WTC11 (cell line): ENCODE measurements at regions not wholly inside any gene's neighbourhood (a gene's known extent, or its start where the extent isn't known, plus 50 kb on each side); places are given as distances from the start of the nearest gene placed in this dataset.

ENCODE experiments used
- ATAC-seq: fragments of 200-7000 bp; cut with Tn5 transposase; 2 replicates; pipeline ENCODE4 v1.10.0; 2021; ENCODE audit warnings: mild to moderate bottlenecking, moderate library complexity
- CTCF ChIA-PET: fragments of 300-600 bp; sonication (Branson Sonifier 250); formaldehyde crosslinking; loops from one replicate; lab custom pipeline; 2021; ENCODE audit warnings: antibody characterized with exemption; lab: Charles Lee
- POLR2A ChIA-PET: fragments of 350-600 bp; sonication (Branson Sonifier 250); formaldehyde crosslinking; loops from one replicate; lab custom pipeline; 2021; ENCODE audit warnings: antibody characterized with exemption; lab: Charles Lee
- DNase-seq: peaks from one replicate; pipeline ENCODE4 v3.0.0; 2021; ENCODE audit warnings: low spot score
- H3K27ac Mint-ChIP-seq: 2 replicates; pipeline ENCODE4 v1.8.0; 2021; ENCODE audit warnings: mixed read lengths
- H3K27me3 Mint-ChIP-seq: 2 replicates; pipeline ENCODE4 v1.8.0; 2021; ENCODE audit warnings: low read depth, mild to moderate bottlenecking, moderate library complexity, mixed read lengths
- H3K36me3 Mint-ChIP-seq: 2 replicates; pipeline ENCODE4 v1.8.0; 2021; ENCODE audit warnings: mixed read lengths
- H3K4me1 Mint-ChIP-seq: 2 replicates; pipeline ENCODE4 v1.8.0; 2022; ENCODE audit warnings: mixed read lengths
- H3K4me3 Mint-ChIP-seq: 2 replicates; pipeline ENCODE4 v1.8.0; 2021; ENCODE audit warnings: mild to moderate bottlenecking, moderate library complexity, mixed read lengths
- H3K9me3 Mint-ChIP-seq: 2 replicates; pipeline ENCODE4 v1.8.0; 2021; ENCODE audit warnings: mixed read lengths
- ESRRA ChIP-seq: sonication (generic); formaldehyde crosslinking; IDR thresholded peaks from 2 replicates; pipeline ENCODE4 v1.8.1; 2022; ENCODE audit warnings: mild to moderate bottlenecking, missing genetic modification reagents, borderline replicate concordance
- FOXJ3 ChIP-seq: sonication (generic); formaldehyde crosslinking; IDR thresholded peaks from 2 replicates; pipeline ENCODE4 v1.9.0; 2021; ENCODE audit warnings: missing genetic modification reagents, mild to moderate bottlenecking, borderline replicate concordance
- JAZF1 ChIP-seq: fragments of 250-450 bp; sonication (Bioruptor Pico); IDR thresholded peaks from 2 replicates; pipeline ENCODE4 v1.9.0; 2021; ENCODE audit warnings: moderate library complexity, mild to moderate bottlenecking, inconsistent platforms
- MXD4 ChIP-seq: fragments of 250-450 bp; sonication (Bioruptor Pico); IDR thresholded peaks from 2 replicates; pipeline ENCODE4 v1.8.0; 2021; ENCODE audit warnings: mild to moderate bottlenecking, moderate library complexity, borderline replicate concordance
- OVOL2 ChIP-seq: fragments of 250-450 bp; sonication (Bioruptor Pico); IDR thresholded peaks from 2 replicates; pipeline ENCODE4 v1.9.0; 2021; ENCODE audit warnings: mild to moderate bottlenecking, borderline replicate concordance
- SMAD3 ChIP-seq: sonication (generic); formaldehyde crosslinking; IDR thresholded peaks from 2 replicates; pipeline ENCODE4 v1.8.0; 2022; ENCODE audit warnings: missing genetic modification reagents, mild to moderate bottlenecking, borderline replicate concordance
- SOX15 ChIP-seq: fragments of 250-450 bp; sonication (Bioruptor Pico); IDR thresholded peaks from 2 replicates; pipeline ENCODE4 v1.9.0; 2021; ENCODE audit warnings: mild to moderate bottlenecking
- TEAD1 ChIP-seq: sonication (generic); formaldehyde crosslinking; IDR thresholded peaks from 2 replicates; pipeline ENCODE4 v1.8.0; 2022; ENCODE audit warnings: mild to moderate bottlenecking, missing genetic modification reagents
- USF2 ChIP-seq: sonication (generic); formaldehyde crosslinking; IDR thresholded peaks from 2 replicates; pipeline ENCODE4 v1.8.1; 2023; ENCODE audit warnings: mild to moderate bottlenecking, missing genetic modification reagents, moderate library complexity
- ZBTB43 ChIP-seq: sonication (generic); formaldehyde crosslinking; IDR thresholded peaks from 2 replicates; pipeline ENCODE4 v1.8.1; 2023; ENCODE audit warnings: mild to moderate bottlenecking, missing genetic modification reagents
- ZNF138 ChIP-seq: sonication (generic); formaldehyde crosslinking; conservative IDR thresholded peaks from 2 replicates; pipeline ENCODE4 v1.8.1; 2022; ENCODE audit warnings: mild to moderate bottlenecking, moderate library complexity, missing genetic modification reagents
- ZNF232 ChIP-seq: sonication (generic); formaldehyde crosslinking; IDR thresholded peaks from 2 replicates; pipeline ENCODE4 v1.8.0; 2022; ENCODE audit warnings: mild to moderate bottlenecking, missing genetic modification reagents
- ZNF512 ChIP-seq: sonication (generic); formaldehyde crosslinking; IDR thresholded peaks from 2 replicates; pipeline ENCODE4 v1.8.1; 2022; ENCODE audit warnings: missing genetic modification reagents, borderline replicate concordance
- TF ChIP-seq, protein P1 (sequence below): sonication (generic); formaldehyde crosslinking; IDR thresholded peaks from 2 replicates; pipeline ENCODE4 v1.8.0; 2022; ENCODE audit warnings: mild to moderate bottlenecking, missing genetic modification reagents
- TF ChIP-seq, protein P2 (sequence below): sonication (generic); formaldehyde crosslinking; IDR thresholded peaks from 2 replicates; pipeline ENCODE4 v1.8.0; 2022; ENCODE audit warnings: missing genetic modification reagents
- TF ChIP-seq, protein P3 (sequence below): fragments of 250-450 bp; sonication (Bioruptor Pico); IDR thresholded peaks from 2 replicates; pipeline ENCODE4 v1.9.0; 2021; ENCODE audit warnings: moderate library complexity, mild to moderate bottlenecking, inconsistent platforms, borderline replicate concordance
- TF ChIP-seq, protein P4 (sequence below): sonication (generic); formaldehyde crosslinking; IDR thresholded peaks from 2 replicates; pipeline ENCODE4 v1.8.1; 2023; ENCODE audit warnings: mild to moderate bottlenecking, missing genetic modification reagents, borderline replicate concordance
- TF ChIP-seq, protein P5 (sequence below): sonication (generic); formaldehyde crosslinking; IDR thresholded peaks from 2 replicates; pipeline ENCODE4 v1.8.0; 2023; ENCODE audit warnings: missing genetic modification reagents, mild to moderate bottlenecking, borderline replicate concordance

- H3K4me1 Mint-ChIP-seq = peaks cover 36% of the 10 kb centered on the region
- TF ChIP-seq SMAD3 (CRISPR knock-in tag) (no peak), TEAD1 (CRISPR knock-in tag) (no peak), ZBTB43 (CRISPR knock-in tag) (no peak), JAZF1 (CRISPR knock-in tag) (no peak), ZNF512 (no peak), ZNF232 (CRISPR knock-in tag) (no peak)
- TF ChIP-seq, protein P1, sequence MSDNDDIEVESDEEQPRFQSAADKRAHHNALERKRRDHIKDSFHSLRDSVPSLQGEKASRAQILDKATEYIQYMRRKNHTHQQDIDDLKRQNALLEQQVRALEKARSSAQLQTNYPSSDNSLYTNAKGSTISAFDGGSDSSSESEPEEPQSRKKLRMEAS (CRISPR knock-in tag) = no peak
- TF ChIP-seq, protein P2, sequence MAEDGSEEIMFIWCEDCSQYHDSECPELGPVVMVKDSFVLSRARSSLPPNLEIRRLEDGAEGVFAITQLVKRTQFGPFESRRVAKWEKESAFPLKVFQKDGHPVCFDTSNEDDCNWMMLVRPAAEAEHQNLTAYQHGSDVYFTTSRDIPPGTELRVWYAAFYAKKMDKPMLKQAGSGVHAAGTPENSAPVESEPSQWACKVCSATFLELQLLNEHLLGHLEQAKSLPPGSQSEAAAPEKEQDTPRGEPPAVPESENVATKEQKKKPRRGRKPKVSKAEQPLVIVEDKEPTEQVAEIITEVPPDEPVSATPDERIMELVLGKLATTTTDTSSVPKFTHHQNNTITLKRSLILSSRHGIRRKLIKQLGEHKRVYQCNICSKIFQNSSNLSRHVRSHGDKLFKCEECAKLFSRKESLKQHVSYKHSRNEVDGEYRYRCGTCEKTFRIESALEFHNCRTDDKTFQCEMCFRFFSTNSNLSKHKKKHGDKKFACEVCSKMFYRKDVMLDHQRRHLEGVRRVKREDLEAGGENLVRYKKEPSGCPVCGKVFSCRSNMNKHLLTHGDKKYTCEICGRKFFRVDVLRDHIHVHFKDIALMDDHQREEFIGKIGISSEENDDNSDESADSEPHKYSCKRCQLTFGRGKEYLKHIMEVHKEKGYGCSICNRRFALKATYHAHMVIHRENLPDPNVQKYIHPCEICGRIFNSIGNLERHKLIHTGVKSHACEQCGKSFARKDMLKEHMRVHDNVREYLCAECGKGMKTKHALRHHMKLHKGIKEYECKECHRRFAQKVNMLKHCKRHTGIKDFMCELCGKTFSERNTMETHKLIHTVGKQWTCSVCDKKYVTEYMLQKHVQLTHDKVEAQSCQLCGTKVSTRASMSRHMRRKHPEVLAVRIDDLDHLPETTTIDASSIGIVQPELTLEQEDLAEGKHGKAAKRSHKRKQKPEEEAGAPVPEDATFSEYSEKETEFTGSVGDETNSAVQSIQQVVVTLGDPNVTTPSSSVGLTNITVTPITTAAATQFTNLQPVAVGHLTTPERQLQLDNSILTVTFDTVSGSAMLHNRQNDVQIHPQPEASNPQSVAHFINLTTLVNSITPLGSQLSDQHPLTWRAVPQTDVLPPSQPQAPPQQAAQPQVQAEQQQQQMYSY (CRISPR knock-in tag) = no peak
- TF ChIP-seq, protein P3, sequence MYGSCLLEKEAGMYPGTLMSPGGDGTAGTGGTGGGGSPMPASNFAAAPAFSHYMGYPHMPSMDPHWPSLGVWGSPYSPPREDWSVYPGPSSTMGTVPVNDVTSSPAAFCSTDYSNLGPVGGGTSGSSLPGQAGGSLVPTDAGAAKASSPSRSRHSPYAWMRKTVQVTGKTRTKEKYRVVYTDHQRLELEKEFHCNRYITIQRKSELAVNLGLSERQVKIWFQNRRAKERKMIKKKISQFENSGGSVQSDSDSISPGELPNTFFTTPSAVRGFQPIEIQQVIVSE (CRISPR knock-in tag) = no peak
- TF ChIP-seq, protein P4, sequence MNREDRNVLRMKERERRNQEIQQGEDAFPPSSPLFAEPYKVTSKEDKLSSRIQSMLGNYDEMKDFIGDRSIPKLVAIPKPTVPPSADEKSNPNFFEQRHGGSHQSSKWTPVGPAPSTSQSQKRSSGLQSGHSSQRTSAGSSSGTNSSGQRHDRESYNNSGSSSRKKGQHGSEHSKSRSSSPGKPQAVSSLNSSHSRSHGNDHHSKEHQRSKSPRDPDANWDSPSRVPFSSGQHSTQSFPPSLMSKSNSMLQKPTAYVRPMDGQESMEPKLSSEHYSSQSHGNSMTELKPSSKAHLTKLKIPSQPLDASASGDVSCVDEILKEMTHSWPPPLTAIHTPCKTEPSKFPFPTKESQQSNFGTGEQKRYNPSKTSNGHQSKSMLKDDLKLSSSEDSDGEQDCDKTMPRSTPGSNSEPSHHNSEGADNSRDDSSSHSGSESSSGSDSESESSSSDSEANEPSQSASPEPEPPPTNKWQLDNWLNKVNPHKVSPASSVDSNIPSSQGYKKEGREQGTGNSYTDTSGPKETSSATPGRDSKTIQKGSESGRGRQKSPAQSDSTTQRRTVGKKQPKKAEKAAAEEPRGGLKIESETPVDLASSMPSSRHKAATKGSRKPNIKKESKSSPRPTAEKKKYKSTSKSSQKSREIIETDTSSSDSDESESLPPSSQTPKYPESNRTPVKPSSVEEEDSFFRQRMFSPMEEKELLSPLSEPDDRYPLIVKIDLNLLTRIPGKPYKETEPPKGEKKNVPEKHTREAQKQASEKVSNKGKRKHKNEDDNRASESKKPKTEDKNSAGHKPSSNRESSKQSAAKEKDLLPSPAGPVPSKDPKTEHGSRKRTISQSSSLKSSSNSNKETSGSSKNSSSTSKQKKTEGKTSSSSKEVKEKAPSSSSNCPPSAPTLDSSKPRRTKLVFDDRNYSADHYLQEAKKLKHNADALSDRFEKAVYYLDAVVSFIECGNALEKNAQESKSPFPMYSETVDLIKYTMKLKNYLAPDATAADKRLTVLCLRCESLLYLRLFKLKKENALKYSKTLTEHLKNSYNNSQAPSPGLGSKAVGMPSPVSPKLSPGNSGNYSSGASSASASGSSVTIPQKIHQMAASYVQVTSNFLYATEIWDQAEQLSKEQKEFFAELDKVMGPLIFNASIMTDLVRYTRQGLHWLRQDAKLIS (CRISPR knock-in tag) = no peak
- TF ChIP-seq, all 79 proteins: peak for 0
- H3K9me3 Mint-ChIP-seq = peaks cover 6% of the 10 kb centered on the region
- no peaks in the 10 kb centered on the region for H3K27me3 Mint-ChIP-seq
- no peaks in the 10 kb centered on the region for H3K36me3 Mint-ChIP-seq
- ATAC-seq (peak; percentile 44; the same call in 1 of the 2 replicates), DNase-seq (no peak)
- POLR2A ChIA-PET = no interaction called here
- H3K27ac Mint-ChIP-seq = peak overlapping the region; percentile 90
- no peak overlapping the region for H3K4me3 Mint-ChIP-seq
- CTCF ChIA-PET = no interaction called here
Measured at GRCh38 chr7:52061666-52062065, 745.1 kb upstream of the COBL start.

DNA sequence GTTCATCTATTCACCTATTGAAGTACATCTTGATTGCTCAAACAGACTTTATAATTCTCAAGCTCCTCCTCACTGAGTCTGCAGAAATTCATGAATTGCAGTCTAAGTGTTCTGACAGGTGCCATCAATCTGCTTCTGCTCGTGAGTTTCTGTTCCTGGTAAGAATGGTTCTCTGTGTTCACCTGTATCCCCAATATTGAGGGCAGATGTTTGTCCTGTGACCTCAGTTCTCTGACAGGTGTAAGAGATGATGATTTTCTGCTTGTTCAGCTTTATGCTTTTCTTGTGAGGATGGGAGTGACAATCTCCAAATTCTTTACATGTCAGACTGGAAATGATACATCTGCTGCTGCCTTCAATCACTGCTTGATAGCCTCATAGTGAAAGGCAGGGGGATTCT lies 736.9 kb upstream of the COBL start:
- Mint-ChIP-seq H3K27ac (no peak overlapping the region), H3K9me3 (peaks cover 6% of the 10 kb centered on the region), H3K4me1 (no peaks in the 10 kb centered on the region), H3K36me3 (no peaks in the 10 kb centered on the region), H3K4me3 (no peak overlapping the region), H3K27me3 (no peaks in the 10 kb centered on the region)
- no peak for ATAC-seq
- CTCF ChIA-PET = no interaction called here
- POLR2A ChIA-PET = no interaction called here
- no peak for DNase-seq
- TF ChIP-seq MXD4 (CRISPR knock-in tag) (no peak), FOXJ3 (CRISPR knock-in tag) (no peak), ESRRA (CRISPR knock-in tag) (no peak), ZNF138 (no peak), OVOL2 (CRISPR knock-in tag) (no peak), USF2 (CRISPR knock-in tag) (no peak), SOX15 (no peak)
- TF ChIP-seq, protein P5, sequence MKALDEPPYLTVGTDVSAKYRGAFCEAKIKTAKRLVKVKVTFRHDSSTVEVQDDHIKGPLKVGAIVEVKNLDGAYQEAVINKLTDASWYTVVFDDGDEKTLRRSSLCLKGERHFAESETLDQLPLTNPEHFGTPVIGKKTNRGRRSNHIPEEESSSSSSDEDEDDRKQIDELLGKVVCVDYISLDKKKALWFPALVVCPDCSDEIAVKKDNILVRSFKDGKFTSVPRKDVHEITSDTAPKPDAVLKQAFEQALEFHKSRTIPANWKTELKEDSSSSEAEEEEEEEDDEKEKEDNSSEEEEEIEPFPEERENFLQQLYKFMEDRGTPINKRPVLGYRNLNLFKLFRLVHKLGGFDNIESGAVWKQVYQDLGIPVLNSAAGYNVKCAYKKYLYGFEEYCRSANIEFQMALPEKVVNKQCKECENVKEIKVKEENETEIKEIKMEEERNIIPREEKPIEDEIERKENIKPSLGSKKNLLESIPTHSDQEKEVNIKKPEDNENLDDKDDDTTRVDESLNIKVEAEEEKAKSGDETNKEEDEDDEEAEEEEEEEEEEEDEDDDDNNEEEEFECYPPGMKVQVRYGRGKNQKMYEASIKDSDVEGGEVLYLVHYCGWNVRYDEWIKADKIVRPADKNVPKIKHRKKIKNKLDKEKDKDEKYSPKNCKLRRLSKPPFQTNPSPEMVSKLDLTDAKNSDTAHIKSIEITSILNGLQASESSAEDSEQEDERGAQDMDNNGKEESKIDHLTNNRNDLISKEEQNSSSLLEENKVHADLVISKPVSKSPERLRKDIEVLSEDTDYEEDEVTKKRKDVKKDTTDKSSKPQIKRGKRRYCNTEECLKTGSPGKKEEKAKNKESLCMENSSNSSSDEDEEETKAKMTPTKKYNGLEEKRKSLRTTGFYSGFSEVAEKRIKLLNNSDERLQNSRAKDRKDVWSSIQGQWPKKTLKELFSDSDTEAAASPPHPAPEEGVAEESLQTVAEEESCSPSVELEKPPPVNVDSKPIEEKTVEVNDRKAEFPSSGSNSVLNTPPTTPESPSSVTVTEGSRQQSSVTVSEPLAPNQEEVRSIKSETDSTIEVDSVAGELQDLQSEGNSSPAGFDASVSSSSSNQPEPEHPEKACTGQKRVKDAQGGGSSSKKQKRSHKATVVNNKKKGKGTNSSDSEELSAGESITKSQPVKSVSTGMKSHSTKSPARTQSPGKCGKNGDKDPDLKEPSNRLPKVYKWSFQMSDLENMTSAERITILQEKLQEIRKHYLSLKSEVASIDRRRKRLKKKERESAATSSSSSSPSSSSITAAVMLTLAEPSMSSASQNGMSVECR (CRISPR knock-in tag) = no peak
